ENCODE measurements at regions not wholly inside any gene's neighbourhood (a gene's known extent, or its start where the extent isn't known, plus 50 kb on each side); places are given as distances from the start of the nearest gene placed in this dataset.

- DNase-seq, result no peak
Measured at GRCh38 chrX:99705701-99706100, 704.4 kb downstream of the PCDH19 start.

- no peak for DNase-seq
Measured at GRCh38 chrX:99703473-99703872, 706.6 kb downstream of the PCDH19 start.

GRCh38 chrX:99698451-99698850 is 711.6 kb downstream of the PCDH19 start:
- no peak for DNase-seq

GRCh38 chrX:99663136-99663535 is 746.9 kb downstream of the PCDH19 start:
- DNase-seq, result no peak

GRCh38 chrX:99654188-99654587 is 755.9 kb downstream of the PCDH19 start:
- no peak for DNase-seq

GRCh38 chrX:99653352-99653751 is 756.7 kb downstream of the PCDH19 start:
- DNase-seq, result no peak

- DNase-seq, result no peak
Measured at GRCh38 chrX:99613041-99613440, 797.0 kb downstream of the PCDH19 start.

GRCh38 chrX:99603091-99603814 is 806.8 kb downstream of the PCDH19 start:
- no peak for DNase-seq

- DNase-seq, result no peak
Measured at GRCh38 chrX:99602107-99602506, 808.0 kb downstream of the PCDH19 start.

- DNase-seq, result no peak
Measured at GRCh38 chrX:99588936-99589335, 821.1 kb downstream of the PCDH19 start.

GRCh38 chrX:99572711-99573110 is 837.4 kb downstream of the PCDH19 start:
- DNase-seq, result no peak

- no peak for DNase-seq
Measured at GRCh38 chrX:99549381-99549780, 860.7 kb downstream of the PCDH19 start.

GRCh38 chrX:99522450-99522849 is 887.6 kb downstream of the PCDH19 start:
- no peak for DNase-seq

- no peak for DNase-seq
Measured at GRCh38 chrX:99507768-99508167, 902.3 kb downstream of the PCDH19 start.

GRCh38 chrX:99495453-99495852 is 914.6 kb downstream of the PCDH19 start:
- no peak for DNase-seq

- DNase-seq, result no peak
Measured at GRCh38 chrX:99494668-99495067, 915.4 kb downstream of the PCDH19 start.

- DNase-seq, result no peak
Measured at GRCh38 chrX:99480728-99481127, 929.3 kb downstream of the PCDH19 start.

- DNase-seq, result no peak
Measured at GRCh38 chrX:99469439-99469838, 940.6 kb downstream of the PCDH19 start.

- DNase-seq, result no peak
Measured at GRCh38 chrX:99468993-99469392, 941.1 kb downstream of the PCDH19 start.

GRCh38 chrX:99461223-99461622 is 948.9 kb downstream of the PCDH19 start:
- DNase-seq, result no peak

GRCh38 chrX:99445336-99445735 is 964.7 kb downstream of the PCDH19 start:
- DNase-seq, result no peak

GRCh38 chrX:99421796-99422195 is 988.3 kb downstream of the PCDH19 start:
- DNase-seq, result no peak

GRCh38 chrX:99415470-99415869 is 994.6 kb downstream of the PCDH19 start:
- DNase-seq, result no peak

- no peak for DNase-seq
Measured at GRCh38 chrX:99413317-99413716, 996.8 kb downstream of the PCDH19 start.

GRCh38 chrX:99398545-99398944 is 1011.5 kb downstream of the PCDH19 start:
- no peak for DNase-seq
